ENCODE measurements at regions not wholly inside any gene's neighbourhood (a gene's known extent, or its start where the extent isn't known, plus 50 kb on each side); places are given as distances from the start of the nearest gene placed in this dataset.
A peak's percentile ranks its signal among the peaks of the same experiment; 100 is the strongest.

DNA sequence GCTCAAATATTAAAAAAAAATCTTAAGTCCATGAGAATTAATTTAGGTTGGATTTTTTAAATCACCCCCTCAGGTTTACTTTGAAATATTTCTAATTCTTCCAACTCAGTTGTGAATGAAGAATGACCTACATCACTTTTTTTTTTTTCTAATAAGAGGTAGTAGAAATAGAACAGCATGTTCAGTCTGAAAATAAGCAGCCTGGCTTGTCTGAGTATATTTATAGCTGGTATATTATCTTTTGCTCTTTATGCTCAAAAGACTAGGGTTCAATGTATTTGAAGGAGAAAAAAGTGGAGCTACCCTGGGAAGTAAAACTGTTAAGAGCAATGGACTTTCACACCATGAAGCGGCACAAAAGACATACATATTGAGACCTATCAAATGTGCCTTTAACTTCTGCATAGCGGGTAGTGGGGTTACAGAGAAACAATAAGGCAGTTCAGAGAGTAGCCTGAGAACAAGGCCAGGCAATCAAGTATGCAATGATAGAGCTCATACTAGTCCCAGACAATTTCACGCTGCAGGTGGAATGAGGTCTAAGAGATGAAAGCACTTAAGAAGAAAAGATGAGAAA is 175.4 kb upstream of the CDH12 start:
- Mint-ChIP-seq H3K27ac (no peak overlapping the region), H3K27me3 (no peaks in the 10 kb centered on the region), H3K9me3 (peaks cover 0 to 2% (median 1%) of the 10 kb centered on the region in 3 donors), H3K4me1 (no peaks in the 10 kb centered on the region), H3K4me3 (no peak overlapping the region), H3K36me3 (no peaks in the 10 kb centered on the region)

DNA sequence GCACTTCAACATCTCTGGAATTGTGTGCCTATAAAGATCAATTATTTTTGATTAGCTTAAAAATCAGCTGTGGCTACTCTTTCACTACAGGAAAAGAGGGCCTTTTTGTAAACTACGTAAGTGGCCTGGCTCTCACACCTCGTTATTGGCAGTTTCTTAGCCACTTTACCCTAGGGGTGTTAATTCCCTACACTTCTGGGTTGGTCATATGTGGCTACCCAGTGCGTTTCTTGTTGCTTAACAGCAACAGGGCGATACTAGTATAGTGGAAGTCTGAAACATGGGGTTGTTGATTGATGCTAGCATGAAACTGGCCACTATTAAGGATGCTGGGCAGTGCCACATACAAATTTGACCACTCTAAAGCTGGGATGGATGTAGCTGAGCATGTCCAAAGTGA is 174.7 kb upstream of the CDH12 start:
- Mint-ChIP-seq H3K27ac (no peak overlapping the region), H3K9me3 (peaks cover 1 to 4% (median 3%) of the 10 kb centered on the region in 3 donors), H3K27me3 (no peaks in the 10 kb centered on the region), H3K4me3 (no peak overlapping the region), H3K36me3 (no peaks in the 10 kb centered on the region), H3K4me1 (no peaks in the 10 kb centered on the region)

DNA sequence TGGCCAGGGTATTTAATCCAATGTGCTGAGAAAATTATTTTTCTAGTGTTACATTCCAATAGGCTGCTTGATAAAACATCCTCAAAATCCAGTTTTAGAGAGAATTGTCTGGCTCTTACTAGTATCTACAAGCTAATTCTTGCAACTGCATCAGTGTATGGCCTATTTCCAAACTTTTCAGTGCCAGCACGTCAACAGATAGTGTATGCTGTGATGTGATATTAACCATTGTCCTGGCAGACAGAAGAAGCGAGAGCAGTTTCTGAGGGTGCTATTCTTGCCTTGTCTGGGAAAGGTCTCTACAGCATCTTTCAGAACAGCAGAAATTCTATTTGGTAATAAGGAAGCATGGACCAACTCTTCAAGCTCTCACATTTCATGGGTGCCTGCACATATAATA is 174.2 kb upstream of the CDH12 start:
- Mint-ChIP-seq H3K4me3 (no peak overlapping the region), H3K27ac (no peak overlapping the region), H3K4me1 (no peaks in the 10 kb centered on the region), H3K27me3 (no peaks in the 10 kb centered on the region), H3K9me3 (peaks cover 1 to 4% (median 3%) of the 10 kb centered on the region in 3 donors), H3K36me3 (no peaks in the 10 kb centered on the region)

DNA sequence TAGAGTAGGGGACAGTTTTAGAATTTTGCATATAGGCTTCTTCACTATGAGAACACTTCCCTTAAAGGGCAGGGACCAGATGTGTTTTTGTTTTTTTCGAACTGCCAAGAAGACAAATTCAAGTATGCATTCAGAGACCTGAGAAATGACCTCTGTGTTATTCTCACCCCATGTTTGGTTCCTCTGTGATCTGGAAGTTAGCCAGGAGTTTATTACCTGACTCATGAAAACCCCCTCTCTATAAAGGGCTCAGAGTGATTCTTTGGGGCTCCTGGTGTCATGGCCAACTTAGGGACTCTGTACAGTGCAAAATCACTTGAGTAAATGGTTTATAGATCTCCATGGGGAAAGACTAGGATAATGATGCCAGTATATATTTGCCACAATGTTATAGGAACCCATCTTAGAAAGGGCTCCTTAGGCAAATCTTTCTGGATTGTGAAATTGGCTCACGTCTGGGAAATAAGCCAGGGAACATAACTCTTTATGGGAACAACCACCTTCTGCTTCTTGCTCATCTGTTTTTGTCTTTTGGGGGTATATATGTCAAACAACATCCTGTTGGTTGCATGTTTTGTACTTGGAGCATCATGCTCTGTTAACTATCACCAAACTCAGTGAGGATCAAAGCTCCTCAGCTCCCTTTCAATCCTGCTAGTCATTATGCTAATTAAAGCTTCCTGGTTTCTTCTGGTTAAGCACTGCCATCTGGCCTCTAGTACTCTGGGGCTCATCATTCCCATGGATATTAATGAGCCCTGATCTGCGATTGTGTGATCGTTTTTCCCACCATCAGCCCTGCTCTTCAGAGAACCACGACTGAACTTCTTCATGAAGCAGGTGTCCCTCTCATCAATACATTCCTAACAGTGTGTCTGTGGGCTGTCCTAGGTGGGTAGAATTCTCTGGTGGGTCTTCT is 173.4 kb upstream of the CDH12 start:
- Mint-ChIP-seq H3K36me3 (no peaks in the 10 kb centered on the region), H3K27ac (no peak overlapping the region)

DNA sequence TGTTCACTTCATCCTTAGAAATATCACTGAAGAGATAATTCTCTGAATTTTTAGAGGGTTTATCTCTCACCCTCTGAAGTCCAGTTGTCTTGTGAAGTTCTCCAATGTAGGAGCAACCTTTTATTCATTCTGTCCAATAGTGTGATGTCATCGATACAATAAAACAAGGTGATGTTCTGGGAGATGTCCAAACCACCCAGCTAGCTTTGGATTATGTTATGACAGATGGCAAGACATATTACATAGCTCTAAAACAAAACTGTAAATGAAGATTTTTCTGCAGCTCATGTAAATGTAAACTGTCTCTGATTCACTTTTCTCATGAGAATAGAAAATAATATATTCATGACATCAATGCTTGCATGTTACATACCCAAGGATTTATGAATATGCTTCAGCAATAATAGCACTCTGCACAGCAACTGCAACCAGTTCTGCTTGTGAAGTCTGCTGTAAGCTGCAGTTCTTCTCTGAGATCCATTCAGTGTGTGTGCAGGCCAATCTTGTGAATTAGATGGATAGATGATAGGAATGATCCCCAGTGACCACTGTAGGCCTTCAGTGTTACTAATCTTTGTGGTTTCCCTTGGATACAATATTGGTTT is 172.6 kb upstream of the CDH12 start:
- H3K27ac Mint-ChIP-seq: no peak overlapping the region
- H3K4me3 Mint-ChIP-seq: no peak overlapping the region
- H3K36me3 Mint-ChIP-seq: no peaks in the 10 kb centered on the region
- no peaks in the 10 kb centered on the region for H3K4me1 Mint-ChIP-seq
- peaks cover 2 to 4% (median 3%) of the 10 kb centered on the region in 3 donors for H3K9me3 Mint-ChIP-seq
- H3K27me3 Mint-ChIP-seq: no peaks in the 10 kb centered on the region

More for the DNA sequence above, 173.4 kb upstream of the CDH12 start:
- H3K4me3 Mint-ChIP-seq: no peak overlapping the region
- H3K4me1 Mint-ChIP-seq: no peaks in the 10 kb centered on the region
- H3K9me3 Mint-ChIP-seq: peaks cover 2 to 4% (median 3%) of the 10 kb centered on the region in 3 donors
- H3K27me3 Mint-ChIP-seq: no peaks in the 10 kb centered on the region

- Mint-ChIP-seq H3K27ac (no peak overlapping the region), H3K9me3 (peaks cover 2 to 4% (median 3%) of the 10 kb centered on the region in 3 donors), H3K4me1 (no peaks in the 10 kb centered on the region), H3K27me3 (no peaks in the 10 kb centered on the region), H3K36me3 (no peaks in the 10 kb centered on the region), H3K4me3 (no peak overlapping the region)
Observed at GRCh38 chr5:23024470-23024869, 171.3 kb upstream of the CDH12 start.

DNA sequence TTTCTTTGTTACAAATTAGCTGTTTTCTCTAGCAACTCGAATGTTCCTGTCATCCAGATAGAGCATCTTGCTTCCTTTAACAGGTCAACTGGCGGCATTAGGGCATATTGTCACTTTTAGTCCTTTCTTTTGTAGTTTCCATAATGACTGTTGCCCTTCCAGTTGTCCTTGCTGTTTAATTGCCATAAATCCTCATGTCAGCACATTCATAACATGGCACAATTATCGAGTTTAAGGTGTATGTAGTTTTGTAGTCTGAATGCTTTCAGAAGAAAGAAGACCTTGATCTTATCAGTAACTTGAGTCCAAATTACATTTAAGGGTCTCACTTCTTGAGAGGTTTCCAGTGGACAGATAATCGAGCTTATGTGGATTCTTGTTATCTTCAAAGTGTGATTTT is 161.7 kb upstream of the CDH12 start:
- Mint-ChIP-seq H3K4me3 (no peak overlapping the region), H3K4me1 (peaks cover 2 to 10% (median 9%) of the 10 kb centered on the region in 3 donors), H3K9me3 (peaks cover 2 to 6% (median 3%) of the 10 kb centered on the region in 3 donors), H3K27ac (no peak overlapping the region), H3K36me3 (no peaks in the 10 kb centered on the region), H3K27me3 (no peaks in the 10 kb centered on the region)

GRCh38 chr5:23014266-23014665 is 161.1 kb upstream of the CDH12 start:
- H3K27me3 Mint-ChIP-seq: no peaks in the 10 kb centered on the region
- H3K9me3 Mint-ChIP-seq: peaks cover 2 to 6% (median 3%) of the 10 kb centered on the region in 3 donors

GRCh38 chr5:23013395-23013998 is 160.4 kb upstream of the CDH12 start:
- no peaks in the 10 kb centered on the region for H3K27me3 Mint-ChIP-seq
- peaks cover 2 to 10% (median 9%) of the 10 kb centered on the region in 3 donors for H3K4me1 Mint-ChIP-seq
- H3K4me3 Mint-ChIP-seq: peak overlapping the region in 3 of 4 donors; percentile 76 to 78 (median 77)
- peaks cover 2 to 6% (median 3%) of the 10 kb centered on the region in 3 donors for H3K9me3 Mint-ChIP-seq
- peak overlapping the region in 1 of 3 donors; percentile 13 for H3K27ac Mint-ChIP-seq
- no peaks in the 10 kb centered on the region for H3K36me3 Mint-ChIP-seq

More at GRCh38 chr5:23014266-23014665, 161.1 kb upstream of the CDH12 start:
- peak overlapping the region in 1 of 4 donors; percentile 37 for H3K4me3 Mint-ChIP-seq
- no peak overlapping the region for H3K27ac Mint-ChIP-seq
- H3K36me3 Mint-ChIP-seq: no peaks in the 10 kb centered on the region
- peaks cover 2 to 10% (median 9%) of the 10 kb centered on the region in 3 donors for H3K4me1 Mint-ChIP-seq

GRCh38 chr5:23012842-23013241 is 159.7 kb upstream of the CDH12 start:
- Mint-ChIP-seq H3K4me1 (peaks cover 2 to 10% (median 9%) of the 10 kb centered on the region in 3 donors), H3K9me3 (peaks cover 2 to 6% (median 3%) of the 10 kb centered on the region in 3 donors), H3K36me3 (no peaks in the 10 kb centered on the region), H3K27me3 (no peaks in the 10 kb centered on the region), H3K27ac (no peak overlapping the region), H3K4me3 (peak overlapping the region; percentile 76 to 81 (median 78))

GRCh38 chr5:23007762-23008161 is 154.6 kb upstream of the CDH12 start:
- no peaks in the 10 kb centered on the region for H3K27me3 Mint-ChIP-seq
- no peak overlapping the region for H3K27ac Mint-ChIP-seq
- H3K4me1 Mint-ChIP-seq: peaks cover 2 to 5% (median 3%) of the 10 kb centered on the region in 3 donors
- H3K36me3 Mint-ChIP-seq: no peaks in the 10 kb centered on the region
- no peak overlapping the region for H3K4me3 Mint-ChIP-seq
- peaks cover 0 to 3% (median 2%) of the 10 kb centered on the region in 3 donors for H3K9me3 Mint-ChIP-seq

DNA sequence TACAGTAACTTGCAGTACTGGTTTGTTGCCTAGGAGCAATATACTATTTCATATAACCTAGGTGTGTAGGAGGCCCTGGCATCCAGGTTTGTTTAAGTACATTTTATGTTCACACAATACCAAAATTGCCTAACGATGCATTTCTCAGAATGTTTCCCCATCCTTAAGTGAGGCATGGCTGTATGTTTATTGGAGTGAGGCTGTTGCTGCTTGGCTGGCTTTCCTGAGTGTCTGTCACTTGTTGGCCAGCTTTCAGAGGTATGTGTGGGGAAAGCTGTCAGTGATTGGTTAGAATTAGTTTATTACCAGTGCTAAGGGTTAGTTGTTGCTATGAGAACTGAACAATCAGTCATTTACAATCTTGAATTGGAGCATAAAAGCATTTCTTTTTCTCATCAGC is 154.1 kb upstream of the CDH12 start:
- H3K9me3 Mint-ChIP-seq: peaks cover 0 to 3% (median 0%) of the 10 kb centered on the region in 3 donors
- no peak overlapping the region for H3K4me3 Mint-ChIP-seq
- H3K27ac Mint-ChIP-seq: no peak overlapping the region
- H3K36me3 Mint-ChIP-seq: no peaks in the 10 kb centered on the region
- H3K27me3 Mint-ChIP-seq: no peaks in the 10 kb centered on the region
- H3K4me1 Mint-ChIP-seq: no peaks in the 10 kb centered on the region

DNA sequence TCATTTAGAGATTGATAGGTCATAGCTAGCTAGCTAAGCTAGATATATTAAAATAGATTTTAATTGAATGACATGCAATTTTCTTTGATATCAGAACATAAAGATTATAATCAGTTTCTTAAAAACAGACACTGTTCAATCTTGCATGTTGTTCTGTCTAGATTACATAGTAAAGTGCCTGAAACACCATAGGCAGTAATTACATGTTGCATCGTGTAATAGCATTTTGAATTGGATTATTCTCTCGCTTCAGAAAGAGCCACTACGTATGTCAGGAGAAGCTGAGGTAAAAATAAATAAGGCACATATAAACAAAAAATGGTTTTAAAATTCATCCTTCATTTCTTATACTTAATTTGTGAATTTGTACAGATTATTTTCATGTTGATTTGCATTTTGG is 148.0 kb upstream of the CDH12 start:
- Mint-ChIP-seq H3K9me3 (peaks cover 0 to 3% (median 0%) of the 10 kb centered on the region in 3 donors), H3K36me3 (peaks cover 1% of the 10 kb centered on the region)

DNA sequence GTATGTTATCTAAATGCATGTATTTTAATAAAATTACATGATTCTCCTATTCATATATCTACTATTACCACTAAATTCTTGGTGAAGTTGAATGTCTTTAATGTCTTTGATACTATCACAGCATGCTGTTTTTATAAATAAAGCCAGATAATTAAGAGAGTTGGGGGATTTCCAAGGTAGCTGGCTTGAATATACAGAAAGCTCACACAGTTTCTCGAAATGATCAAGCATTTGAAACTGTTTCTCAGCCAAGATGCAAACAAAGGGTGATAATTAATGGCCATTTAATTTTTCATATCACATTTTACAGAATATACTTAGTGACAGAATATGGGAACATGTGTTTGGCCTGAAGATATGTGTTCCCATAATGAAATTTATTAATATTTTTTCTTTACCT is 145.6 kb upstream of the CDH12 start:
- Mint-ChIP-seq H3K36me3 (peaks cover 1% of the 10 kb centered on the region), H3K9me3 (peaks cover 0 to 4% (median 0%) of the 10 kb centered on the region in 3 donors)

More for the DNA sequence above, 148.0 kb upstream of the CDH12 start:
- H3K27ac Mint-ChIP-seq: no peak overlapping the region
- H3K27me3 Mint-ChIP-seq: peaks cover 2% of the 10 kb centered on the region
- H3K4me3 Mint-ChIP-seq: no peak overlapping the region
- no peaks in the 10 kb centered on the region for H3K4me1 Mint-ChIP-seq

DNA sequence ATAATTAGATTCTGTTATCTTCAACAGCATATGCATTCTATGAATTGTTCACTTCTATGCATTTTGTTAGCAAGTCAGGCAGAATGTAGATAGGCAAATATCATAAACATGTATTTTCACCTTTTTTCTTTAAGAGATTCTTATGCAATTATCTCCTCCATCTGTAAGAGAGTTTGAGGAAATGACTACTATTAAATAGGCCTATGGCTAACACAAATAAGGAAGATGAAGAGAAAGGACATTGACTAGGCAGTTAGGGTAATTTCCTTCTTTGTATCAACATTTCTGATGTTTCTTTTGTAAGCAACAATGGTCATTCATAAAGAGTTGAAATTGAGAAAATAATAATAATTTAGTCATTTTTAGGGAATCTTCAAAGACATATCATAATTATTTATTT is 145.2 kb upstream of the CDH12 start:
- Mint-ChIP-seq H3K9me3 (peaks cover 0 to 4% (median 0%) of the 10 kb centered on the region in 3 donors), H3K4me3 (no peak overlapping the region), H3K27me3 (peaks cover 2% of the 10 kb centered on the region), H3K27ac (no peak overlapping the region), H3K4me1 (no peaks in the 10 kb centered on the region), H3K36me3 (peaks cover 1% of the 10 kb centered on the region)

More for the DNA sequence above, 145.6 kb upstream of the CDH12 start:
- no peaks in the 10 kb centered on the region for H3K4me1 Mint-ChIP-seq
- no peak overlapping the region for H3K27ac Mint-ChIP-seq
- H3K27me3 Mint-ChIP-seq: peaks cover 2% of the 10 kb centered on the region
- no peak overlapping the region for H3K4me3 Mint-ChIP-seq
